GM23248 (cell line): ENCODE measurements at regions not wholly inside any gene's neighbourhood (a gene's known extent, or its start where the extent isn't known, plus 50 kb on each side); places are given as distances from the start of the nearest gene placed in this dataset.

Experiments
- DNase-seq: peaks from one replicate; pipeline ENCODE4 v3.0.0-alpha.2; 2015
- H2AFZ ChIP-seq: fragments of 200-600 bp; sonication (generic); 2 replicates; pipeline ENCODE4 v1.6.1; 2016; ENCODE audit warnings: antibody characterized with exemption
- H3F3A ChIP-seq: fragments of 200-600 bp; sonication (generic); 2 replicates; pipeline ENCODE4 v1.6.1; 2016; ENCODE audit warnings: mild to moderate bottlenecking, antibody characterized with exemption, mixed run types; ENCODE audit not compliant: insufficient read depth
- H3K27ac ChIP-seq: fragments of 200-600 bp; sonication (generic); 2 replicates; pipeline ENCODE4 v1.5.1; 2016; ENCODE audit warnings: mild to moderate bottlenecking
- H3K27me3 ChIP-seq: fragments of 200-600 bp; sonication (generic); replicated peaks from 2 replicates; pipeline ENCODE4 v1.6.1; 2016; ENCODE audit warnings: mild to moderate bottlenecking; ENCODE audit not compliant: insufficient read depth
- H3K36me3 ChIP-seq: fragments of 200-600 bp; sonication (generic); 2 replicates; pipeline ENCODE4 v1.6.1; 2016; ENCODE audit warnings: low read depth, mild to moderate bottlenecking
- H3K4me1 ChIP-seq: fragments of 200-600 bp; sonication (generic); 2 replicates; pipeline ENCODE4 v1.6.1; 2016; ENCODE audit warnings: mild to moderate bottlenecking; ENCODE audit not compliant: insufficient read depth
- H3K4me2 ChIP-seq: fragments of 200-600 bp; sonication (generic); one replicate; pipeline ENCODE4 v1.6.1; 2016; ENCODE audit warnings: mild to moderate bottlenecking; ENCODE audit not compliant: unreplicated experiment
- H3K4me3 ChIP-seq: fragments of 200-600 bp; sonication (generic); 2 replicates; pipeline ENCODE4 v1.5.1; 2016; ENCODE audit warnings: mild to moderate bottlenecking
- H3K79me2 ChIP-seq: fragments of 200-600 bp; sonication (generic); 2 replicates; pipeline ENCODE4 v1.6.1; 2016; ENCODE audit warnings: mild to moderate bottlenecking; ENCODE audit not compliant: insufficient read depth
- H3K9ac ChIP-seq: fragments of 200-600 bp; sonication (generic); 2 replicates; pipeline ENCODE4 v1.6.1; 2016; ENCODE audit warnings: mild to moderate bottlenecking
- H3K9me2 ChIP-seq: fragments of 200-600 bp; sonication (generic); 2 replicates; pipeline ENCODE4 v1.6.1; 2016; ENCODE audit warnings: mixed run types, mild to moderate bottlenecking, moderate library complexity; ENCODE audit not compliant: insufficient read depth
- H3K9me3 ChIP-seq: fragments of 200-600 bp; sonication (generic); one replicate; pipeline ENCODE4 v1.6.1; 2017; ENCODE audit warnings: low read depth
- H4K20me1 ChIP-seq: fragments of 200-600 bp; sonication (generic); 2 replicates; pipeline ENCODE4 v1.6.0; 2016; ENCODE audit not compliant: insufficient read depth
- EZH2 ChIP-seq: fragments of 200-600 bp; sonication (generic); IDR thresholded peaks from 2 replicates; pipeline ENCODE4 v1.6.1; 2018; ENCODE audit warnings: antibody characterized with exemption, mild to moderate bottlenecking; ENCODE audit not compliant: insufficient read depth, poor library complexity, severe bottlenecking
- EZH2phosphoT487 ChIP-seq: fragments of 200-600 bp; sonication (generic); IDR thresholded peaks from 2 replicates; pipeline ENCODE4 v1.6.1; 2018; ENCODE audit warnings: antibody characterized with exemption, moderate library complexity, mild to moderate bottlenecking, low read depth; ENCODE audit not compliant: insufficient read depth
- WGBS, 2 experiments: methylation state at CpG; one replicate each; pipeline ENCODE4 v1.1.6; 2015 to 2017; ENCODE audit warnings: low lambda C conversion rate in 2 of 2, low coverage in 1 of 2; ENCODE audit errors: missing lambda C conversion rate in 2 of 2; 5-methylcytosine and 5-hydroxymethylcytosine counted together
- in situ Hi-C: fragments of 300-500 bp; cut with MboI; formaldehyde crosslinking; loops from 2 replicates; pipeline ENCODE4 v1.15.0; 2020

DNA sequence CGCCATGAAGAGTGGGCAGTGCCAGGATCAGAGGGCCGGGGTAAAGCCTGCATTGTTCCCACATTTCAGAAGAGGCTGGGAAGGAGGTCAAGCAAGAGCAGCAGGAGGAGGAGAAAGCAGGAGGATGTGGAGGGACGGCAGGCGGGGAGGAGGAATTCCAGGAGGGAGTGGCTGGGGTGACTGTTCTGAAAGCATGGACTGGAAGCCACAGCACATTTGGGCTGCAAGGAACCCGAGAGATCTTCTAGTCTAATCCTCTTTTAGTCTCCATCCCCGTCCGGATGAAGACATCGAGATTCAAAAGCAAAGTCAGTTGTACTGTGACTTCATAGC lies 76.9 kb downstream of the FAM50B start:
- peak overlapping the region; percentile 44; the same call in 1 of the 2 replicates for H3K27ac ChIP-seq
- H2AFZ ChIP-seq, result peak overlapping the region; percentile 87
- no peaks in the 10 kb centered on the region for H3K9me3 ChIP-seq
- H3K36me3 ChIP-seq, result no peaks in the 10 kb centered on the region
- H3K9ac ChIP-seq, result peak overlapping the region; percentile 42; the same call in 1 of the 2 replicates
- no peaks in the 10 kb centered on the region for H3K79me2 ChIP-seq
- no peak overlapping the region for H3K4me3 ChIP-seq
- H3K27me3 ChIP-seq, result no peaks in the 10 kb centered on the region
- H3K9me2 ChIP-seq, result no peaks in the 10 kb centered on the region
- peaks cover 42% of the 10 kb centered on the region for H3K4me1 ChIP-seq
- H4K20me1 ChIP-seq, result no peaks in the 10 kb centered on the region
- 9 to 16% methylated on average over 6 to 8 of the region's 8 CpGs for WGBS, 2 experiments
- in situ Hi-C loops, result no loop called here
- DNase-seq, result peak; percentile 68
- H3K4me2 ChIP-seq, result peak overlapping the region; percentile 67
- peaks cover 23% of the 10 kb centered on the region for H3F3A ChIP-seq
- no peak for TF ChIP-seq EZH2phosphoT487
- TF ChIP-seq EZH2, result no peak

DNA sequence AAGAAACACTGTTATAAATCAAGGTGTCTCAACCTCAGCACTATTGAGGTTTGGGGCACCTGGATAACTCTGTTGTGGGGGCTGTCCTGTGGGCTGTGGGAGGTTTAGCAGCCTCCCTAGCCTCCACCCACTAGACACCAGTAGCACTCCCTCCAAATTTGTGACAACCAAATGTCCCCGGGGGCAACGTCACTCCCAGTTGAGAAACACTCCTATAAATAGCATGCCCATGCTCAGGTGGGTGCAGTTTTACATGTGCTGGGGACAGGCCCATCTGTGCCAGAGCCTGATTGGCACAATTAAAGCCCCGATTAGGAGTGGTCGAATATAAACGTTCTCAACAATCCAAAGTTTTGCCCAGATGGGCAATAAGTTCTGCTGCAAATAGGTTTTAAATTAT lies 78.9 kb downstream of the FAM50B start:
- in situ Hi-C loops, result no loop called here
- 58 to 60% methylated on average over 5 of the region's 5 CpGs for WGBS, 2 experiments
- Histone ChIP-seq H3K27ac (peak overlapping the region; percentile 79; the same call in 1 of the 2 replicates), H3K27me3 (no peaks in the 10 kb centered on the region), H3K79me2 (no peaks in the 10 kb centered on the region), H3F3A (peaks cover 23% of the 10 kb centered on the region), H3K9ac (no peak overlapping the region), H3K4me1 (peaks cover 42% of the 10 kb centered on the region), H3K4me2 (no peak overlapping the region), H4K20me1 (no peaks in the 10 kb centered on the region), H2AFZ (no peak overlapping the region), H3K9me2 (no peaks in the 10 kb centered on the region), H3K9me3 (no peaks in the 10 kb centered on the region), H3K36me3 (no peaks in the 10 kb centered on the region), H3K4me3 (no peak overlapping the region)
- no peak for TF ChIP-seq EZH2
- TF ChIP-seq EZH2phosphoT487, result no peak
- no peak for DNase-seq

DNA sequence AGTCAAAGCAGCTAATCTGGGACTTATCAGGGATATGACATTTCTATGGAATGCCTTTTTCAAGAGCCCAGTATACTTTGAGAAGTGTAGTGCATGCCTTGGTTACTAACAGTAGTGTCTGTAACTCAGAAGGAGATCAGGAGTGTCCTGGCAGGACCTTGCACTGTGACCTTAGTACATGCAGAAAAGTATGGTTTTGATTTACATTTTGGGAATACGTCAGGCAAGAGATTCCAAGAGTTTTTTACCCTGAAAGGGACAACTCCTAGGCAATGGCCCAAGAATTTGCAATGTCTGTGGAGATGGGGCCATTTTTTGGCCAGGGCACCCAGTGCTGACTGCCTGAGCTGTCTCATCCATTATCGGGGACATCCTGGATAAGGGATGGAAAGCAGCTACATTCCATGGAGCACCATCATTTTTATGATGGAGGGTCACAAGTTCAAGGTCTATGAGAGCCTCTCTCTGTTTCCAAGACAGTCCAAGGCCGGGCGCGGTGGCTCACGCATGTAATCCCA lies 80.2 kb downstream of the FAM50B start:
- no peaks in the 10 kb centered on the region for H3K27me3 ChIP-seq
- peak overlapping the region; percentile 37 for H3K4me2 ChIP-seq
- no peak overlapping the region for H3K9ac ChIP-seq
- peaks cover 42% of the 10 kb centered on the region for H3K4me1 ChIP-seq
- no peaks in the 10 kb centered on the region for H3K79me2 ChIP-seq
- H3K36me3 ChIP-seq, result no peaks in the 10 kb centered on the region
- DNase-seq, result peak; percentile 86
- in situ Hi-C loops, result no loop called here
- no peaks in the 10 kb centered on the region for H3K9me3 ChIP-seq
- H3K27ac ChIP-seq, result peak overlapping the region; percentile 79
- H3K9me2 ChIP-seq, result no peaks in the 10 kb centered on the region
- H4K20me1 ChIP-seq, result no peaks in the 10 kb centered on the region
- TF ChIP-seq EZH2 (no peak), EZH2phosphoT487 (no peak)
- peaks cover 23% of the 10 kb centered on the region for H3F3A ChIP-seq
- H2AFZ ChIP-seq, result 0 out of 2 replicates have a peak overlapping the region, but pooled peaks have one; percentile 10
- 19 to 23% methylated on average over 6 of the region's 6 CpGs for WGBS, 2 experiments
- no peak overlapping the region for H3K4me3 ChIP-seq

DNA sequence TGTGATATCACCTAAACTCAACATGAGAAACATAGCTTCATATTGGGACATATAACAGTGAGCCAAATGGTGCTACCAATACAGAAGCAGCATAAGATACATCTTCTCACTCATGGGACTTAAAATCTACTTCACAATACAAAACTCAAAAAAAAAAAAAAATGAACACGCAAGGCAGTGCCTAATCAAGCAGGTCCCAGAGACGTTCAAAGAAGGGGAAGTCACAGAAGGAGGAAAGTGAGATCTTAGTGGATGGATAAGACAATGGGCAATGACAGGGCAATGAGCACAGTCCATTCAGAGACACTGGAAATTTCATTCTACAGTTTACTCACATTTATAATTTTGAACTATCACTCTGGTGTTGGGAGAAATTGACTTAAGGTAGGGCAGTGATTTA lies 88.3 kb downstream of the FAM50B start:
- Histone ChIP-seq H2AFZ (no peak overlapping the region), H3K9me3 (no peaks in the 10 kb centered on the region), H3K9me2 (no peaks in the 10 kb centered on the region), H3K9ac (no peak overlapping the region), H3K36me3 (no peaks in the 10 kb centered on the region), H3K27ac (no peak overlapping the region), H4K20me1 (no peaks in the 10 kb centered on the region), H3K79me2 (no peaks in the 10 kb centered on the region), H3K27me3 (no peaks in the 10 kb centered on the region), H3K4me2 (no peak overlapping the region), H3K4me3 (no peak overlapping the region), H3F3A (no peaks in the 10 kb centered on the region), H3K4me1 (no peaks in the 10 kb centered on the region)
- WGBS, 2 experiments, result 70 to 78% methylated on average over 2 of the region's 2 CpGs
- no peak for DNase-seq
- TF ChIP-seq EZH2 (no peak), EZH2phosphoT487 (no peak)
- in situ Hi-C loops, result no loop called here
